Kidney (tissue), 13 donors: ENCODE measurements at regions not wholly inside any gene's neighbourhood (a gene's known extent, or its start where the extent isn't known, plus 50 kb on each side); places are given as distances from the start of the nearest gene placed in this dataset.
A peak's percentile ranks its signal among the peaks of the same experiment; 100 is the strongest.

Experiments
- DNase-seq, 5 donors: peaks; one replicate each; pipeline ENCODE4 v3.0.0-alpha.2; 2013 to 2020
- FAIRE-seq: peaks from 2 replicates; lab custom pipeline; 2012; peaks lifted over from hg19 to GRCh38; lab: Jason Lieb, UNC
- H3K27ac ChIP-seq, 2 donors: one replicate each; pipeline ENCODE4 v1.7.0; 2013; ENCODE audit warnings: low read depth in 2 of 2, low read length in 2 of 2, inconsistent platforms in 1 of 2
- H3K27me3 ChIP-seq: one replicate; pipeline ENCODE4 v1.7.1; 2013; ENCODE audit warnings: low read length, inconsistent platforms; ENCODE audit not compliant: control insufficient read depth, insufficient read depth
- H3K36me3 ChIP-seq, 3 donors: one replicate each; pipeline versions ENCODE4 v1.7.0 to v1.7.1; 2013; ENCODE audit warnings: low read length in 3 of 3, control low read depth in 1 of 3, inconsistent platforms in 1 of 3; ENCODE audit not compliant: insufficient read depth in 3 of 3, control insufficient read depth in 2 of 3
- H3K4me1 ChIP-seq, 3 donors: one replicate each; pipeline versions ENCODE4 v1.7.0 to v1.7.1; 2013; ENCODE audit warnings: low read length in 3 of 3, inconsistent platforms in 1 of 3, low read depth in 1 of 3; ENCODE audit not compliant: control insufficient read depth in 2 of 3, insufficient read depth in 2 of 3
- H3K4me3 ChIP-seq, 3 donors: one replicate each; pipeline versions ENCODE4 v1.7.0 to v1.8.1; 2013; ENCODE audit warnings: low read length in 3 of 3, control low read depth in 1 of 3, inconsistent platforms in 1 of 3
- H3K9ac ChIP-seq, 3 donors: one replicate each; pipeline versions ENCODE4 v1.7.0 to v1.7.1; 2013; ENCODE audit warnings: low read length in 3 of 3, control low read depth in 1 of 3, inconsistent platforms in 1 of 3
- H3K9me3 ChIP-seq, 3 donors: one replicate each; pipeline versions ENCODE4 v1.7.0 to v1.7.1; 2013; ENCODE audit warnings: low read length in 3 of 3, control low read depth in 1 of 3, inconsistent platforms in 1 of 3; ENCODE audit not compliant: control insufficient read depth in 2 of 3, insufficient read depth in 1 of 3
- intact Hi-C: fragments of 100-400 bp; cut with DNase I; formaldehyde crosslinking; loops from one replicate; pipeline ENCODE4 v1.11.1; 2022
- TF ChIP-seq, protein P1 (sequence below): IDR thresholded peaks from 3 replicates; pipeline ENCODE4 v1.5.1; 2012; ENCODE audit warnings: mild to moderate bottlenecking, moderate library complexity, borderline replicate concordance; ENCODE audit not compliant: insufficient read depth; ENCODE audit errors: extremely low read depth
- donor health status: control.
- donor health status: control.
- donor health status: control.
- donor health status: control.
- donor health status: control.
- donor health status: DM: yes; HTN: yes; CAD: no.
- donor health status: Normal renal cell carcinoma (clear cell type).

DNA sequence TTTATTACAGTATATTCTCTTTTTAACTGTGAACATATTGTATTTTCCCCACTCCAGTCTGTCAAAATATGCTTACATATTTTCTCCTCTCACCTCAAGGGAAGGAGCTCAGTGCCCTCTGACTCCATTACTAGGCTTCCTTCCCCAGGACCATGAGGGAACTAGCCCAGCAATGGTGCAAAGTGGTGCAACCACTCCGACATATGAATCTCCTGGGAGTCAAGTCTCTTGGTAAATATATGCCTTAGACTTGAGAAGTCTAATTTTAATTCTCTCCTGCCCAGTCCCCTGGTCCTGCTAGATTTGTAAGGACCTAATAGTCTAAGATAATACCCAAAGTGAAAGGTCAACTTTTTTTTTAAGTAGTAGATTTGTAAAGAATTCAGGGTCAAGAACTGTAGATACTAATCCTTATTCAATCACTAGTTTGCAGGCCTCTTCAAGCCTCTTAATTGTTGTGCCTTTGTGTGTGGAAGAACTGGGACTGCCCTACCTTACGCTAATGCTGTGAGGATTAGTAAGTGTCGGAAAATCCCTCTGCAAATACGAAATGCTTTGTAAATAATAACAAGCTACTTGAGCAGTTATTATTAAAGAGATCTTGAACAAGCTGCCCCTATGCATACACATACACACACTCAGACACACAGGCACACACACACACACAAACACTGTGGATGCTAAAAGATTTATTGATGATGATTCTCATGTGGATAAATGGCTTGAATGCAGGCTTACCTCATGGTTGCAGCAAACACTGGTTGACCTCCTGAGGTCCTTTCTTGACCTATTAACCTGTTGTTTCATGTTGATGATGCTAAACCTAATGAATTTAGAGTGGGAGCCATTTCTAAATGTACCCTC, 251.2 kb upstream of the PARD3B start:
- H3K9ac ChIP-seq = no peak overlapping the region
- no peak for DNase-seq
- intact Hi-C loops = no loop called here
- no peaks in the 10 kb centered on the region for H3K36me3 ChIP-seq
- FAIRE-seq = no peak
- H3K27ac ChIP-seq = no peak overlapping the region
- no peaks in the 10 kb centered on the region for H3K9me3 ChIP-seq
- TF ChIP-seq, protein P1, sequence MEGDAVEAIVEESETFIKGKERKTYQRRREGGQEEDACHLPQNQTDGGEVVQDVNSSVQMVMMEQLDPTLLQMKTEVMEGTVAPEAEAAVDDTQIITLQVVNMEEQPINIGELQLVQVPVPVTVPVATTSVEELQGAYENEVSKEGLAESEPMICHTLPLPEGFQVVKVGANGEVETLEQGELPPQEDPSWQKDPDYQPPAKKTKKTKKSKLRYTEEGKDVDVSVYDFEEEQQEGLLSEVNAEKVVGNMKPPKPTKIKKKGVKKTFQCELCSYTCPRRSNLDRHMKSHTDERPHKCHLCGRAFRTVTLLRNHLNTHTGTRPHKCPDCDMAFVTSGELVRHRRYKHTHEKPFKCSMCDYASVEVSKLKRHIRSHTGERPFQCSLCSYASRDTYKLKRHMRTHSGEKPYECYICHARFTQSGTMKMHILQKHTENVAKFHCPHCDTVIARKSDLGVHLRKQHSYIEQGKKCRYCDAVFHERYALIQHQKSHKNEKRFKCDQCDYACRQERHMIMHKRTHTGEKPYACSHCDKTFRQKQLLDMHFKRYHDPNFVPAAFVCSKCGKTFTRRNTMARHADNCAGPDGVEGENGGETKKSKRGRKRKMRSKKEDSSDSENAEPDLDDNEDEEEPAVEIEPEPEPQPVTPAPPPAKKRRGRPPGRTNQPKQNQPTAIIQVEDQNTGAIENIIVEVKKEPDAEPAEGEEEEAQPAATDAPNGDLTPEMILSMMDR = no peak
- no peaks in the 10 kb centered on the region for H3K4me1 ChIP-seq
- H3K27me3 ChIP-seq = no peaks in the 10 kb centered on the region
- H3K4me3 ChIP-seq = no peak overlapping the region

DNA sequence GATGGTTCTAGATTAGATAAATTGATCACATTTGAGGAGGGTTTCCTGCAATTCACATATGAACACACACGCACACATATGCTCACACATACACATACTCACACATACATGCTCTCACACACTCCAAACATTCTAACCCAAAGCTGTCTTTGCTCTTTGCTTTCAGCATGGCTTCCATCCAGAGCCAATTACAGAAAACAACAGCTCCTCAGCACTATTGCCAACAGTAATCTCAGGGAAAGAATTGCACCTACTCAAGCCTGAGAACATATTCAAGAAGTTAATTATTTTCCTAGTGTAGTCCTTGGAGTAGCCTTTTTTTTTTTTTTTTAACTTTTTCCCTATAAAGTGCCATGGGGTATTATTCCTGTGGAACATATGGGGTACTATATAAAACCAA, 246.9 kb upstream of the PARD3B start:
- Histone ChIP-seq H3K27ac (no peak overlapping the region), H3K27me3 (no peaks in the 10 kb centered on the region), H3K9me3 (no peaks in the 10 kb centered on the region), H3K9ac (no peak overlapping the region), H3K4me1 (no peaks in the 10 kb centered on the region), H3K36me3 (no peaks in the 10 kb centered on the region), H3K4me3 (no peak overlapping the region)
- TF ChIP-seq, protein P1 = no peak
- DNase-seq = peak in 2 of 5 donors; percentile 62 to 64
- FAIRE-seq = peak; percentile 82
- intact Hi-C loops = no loop called here

DNA sequence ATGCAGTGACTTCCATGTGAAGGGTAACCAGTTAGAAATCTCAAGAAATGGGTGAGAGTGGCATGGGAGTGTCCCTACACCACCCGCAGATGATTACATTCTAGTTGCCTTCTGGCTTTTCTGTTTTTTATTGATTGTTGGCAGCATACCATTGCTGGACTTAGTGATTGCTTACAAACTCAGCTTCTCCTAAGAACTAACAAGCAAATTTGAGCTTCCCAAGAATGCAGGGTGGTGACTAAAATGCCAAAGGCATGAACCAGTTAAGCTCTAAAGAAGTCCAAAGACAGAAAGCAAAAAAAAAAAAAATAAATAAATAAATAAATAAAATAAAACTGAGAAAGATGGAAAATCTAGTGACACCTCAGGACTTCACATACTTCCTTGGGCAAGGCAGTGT, 245.5 kb upstream of the PARD3B start:
- no peaks in the 10 kb centered on the region for H3K36me3 ChIP-seq
- no peaks in the 10 kb centered on the region for H3K9me3 ChIP-seq
- H3K9ac ChIP-seq = no peak overlapping the region
- intact Hi-C loops = no loop called here
- no peak overlapping the region for H3K4me3 ChIP-seq
- TF ChIP-seq, protein P1 = no peak
- FAIRE-seq (no peak), DNase-seq (no peak)
- no peaks in the 10 kb centered on the region for H3K4me1 ChIP-seq
- no peak overlapping the region for H3K27ac ChIP-seq
- no peaks in the 10 kb centered on the region for H3K27me3 ChIP-seq
